Stimulated activated CD4-positive, alpha-beta T cell treated with anti-CD3 and anti-CD28 coated beads, Interleukin-1b, Interleukin-23, amount 100 ng/mL, for 4 hours (primary cell): ENCODE measurements at regions not wholly inside any gene's neighbourhood (a gene's known extent, or its start where the extent isn't known, plus 50 kb on each side); places are given as distances from the start of the nearest gene placed in this dataset.
"Not testable (repeated sequence)": the region's sequence is repeated elsewhere in the genome, so short reads cannot be mapped to it uniquely, and the experiment has no call there.

Experiments
- DNase-seq, 2 donors: peaks; one replicate each; pipeline ENCODE4 v3.0.0-alpha.2; 2020; ENCODE audit warnings: low read depth in 2 of 2

DNA sequence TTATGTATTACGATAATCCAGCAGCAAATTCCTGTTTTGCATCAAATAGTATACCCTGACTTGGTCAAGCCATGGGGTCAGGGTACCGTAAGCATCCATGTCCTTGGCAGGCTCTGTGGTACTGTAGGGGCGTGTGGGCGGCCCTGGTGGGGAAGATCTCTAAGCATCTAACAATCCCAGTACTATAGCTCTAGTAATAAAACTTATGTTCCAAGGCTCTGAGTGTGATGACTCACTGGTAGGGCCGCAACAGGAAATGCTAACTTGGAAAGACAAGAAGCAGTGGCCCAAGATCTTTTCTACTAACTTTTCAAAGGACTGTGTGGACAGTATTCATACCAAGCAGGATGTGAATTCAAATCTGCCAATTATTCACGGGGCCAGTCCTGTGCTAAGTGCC, 63.8 kb downstream of the CLEC18A start:
- not testable (repeated sequence) for DNase-seq

GRCh38 chr16:70016751-70017150, 65.6 kb downstream of the CLEC18A start:
- DNase-seq: not testable (repeated sequence)

GRCh38 chr16:70018254-70018653, 67.1 kb downstream of the CLEC18A start:
- DNase-seq: peak in 1 of 2 donors; percentile 12

DNA sequence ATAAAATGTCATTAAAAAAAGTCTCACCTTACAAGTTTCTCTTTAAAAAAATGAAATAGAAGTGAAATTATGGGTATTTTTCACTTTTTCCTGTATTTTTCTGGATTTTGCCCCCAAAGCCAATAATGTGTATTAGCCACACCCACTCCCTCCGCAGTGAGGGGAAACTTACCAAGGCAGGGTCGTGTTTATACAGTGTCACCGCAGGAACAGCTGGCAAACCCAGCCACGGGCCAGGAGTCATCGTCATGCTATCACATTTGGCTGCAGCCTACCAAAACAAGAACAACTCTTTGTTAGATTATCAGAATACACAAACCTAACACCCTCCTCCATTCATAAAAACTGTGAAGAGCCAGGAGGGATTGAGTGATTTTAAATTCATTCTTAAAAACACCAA, 72.1 kb downstream of the CLEC18A start:
- not testable (repeated sequence) for DNase-seq

DNA sequence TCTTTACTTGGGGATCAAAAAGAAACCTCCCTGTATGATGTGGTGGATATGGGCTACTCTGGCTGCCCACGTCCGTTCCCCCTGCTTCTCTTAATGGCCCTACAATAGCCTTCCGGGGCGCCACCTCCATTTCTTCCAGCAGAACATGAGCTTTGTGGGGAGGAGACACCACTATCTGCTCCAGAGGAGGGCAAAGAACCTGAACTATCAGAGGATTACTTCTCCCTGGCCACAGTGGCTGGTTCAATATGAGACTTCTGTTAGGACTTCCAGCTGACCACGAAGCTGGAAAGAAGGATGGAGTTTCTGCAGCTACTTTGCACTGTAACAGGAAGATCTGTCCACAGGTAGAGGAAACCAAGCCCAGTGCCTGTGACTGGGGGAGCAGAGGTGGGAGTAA, 72.8 kb downstream of the CLEC18A start:
- DNase-seq: not testable (repeated sequence)

DNA sequence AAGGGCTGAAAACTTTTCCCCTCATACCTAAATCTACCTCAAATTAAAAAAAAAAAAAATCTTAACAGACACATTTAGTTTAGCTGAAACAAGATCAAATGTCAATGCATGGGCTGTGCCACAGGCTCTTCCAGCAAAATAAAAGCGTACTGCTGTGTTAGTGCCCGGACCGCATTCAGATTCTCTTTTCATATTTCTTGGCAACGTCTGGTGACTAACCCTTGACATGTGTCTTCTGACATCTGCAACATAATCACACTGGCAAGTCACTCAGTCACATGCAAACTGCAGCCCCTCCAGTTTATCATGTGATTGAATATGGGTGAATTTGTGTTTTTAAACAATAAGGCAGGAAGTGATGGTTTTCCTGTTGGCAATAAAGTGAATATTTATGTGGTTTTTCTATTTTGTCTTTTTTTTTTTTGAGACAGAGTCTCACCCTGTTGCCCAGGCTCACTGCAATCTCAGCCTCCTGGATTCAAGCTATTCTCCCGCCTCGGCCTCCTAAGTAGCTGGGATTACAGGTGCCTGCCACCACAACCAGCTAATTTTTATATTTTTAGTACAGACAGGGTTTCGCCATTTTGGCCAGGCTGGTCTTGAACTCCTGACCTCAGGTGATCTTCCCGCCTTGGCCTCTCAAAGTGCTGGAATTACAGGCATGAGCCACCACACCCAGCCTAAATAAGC, 75.2 kb downstream of the CLEC18A start:
- DNase-seq: peak in 1 of 2 donors; percentile 20

DNA sequence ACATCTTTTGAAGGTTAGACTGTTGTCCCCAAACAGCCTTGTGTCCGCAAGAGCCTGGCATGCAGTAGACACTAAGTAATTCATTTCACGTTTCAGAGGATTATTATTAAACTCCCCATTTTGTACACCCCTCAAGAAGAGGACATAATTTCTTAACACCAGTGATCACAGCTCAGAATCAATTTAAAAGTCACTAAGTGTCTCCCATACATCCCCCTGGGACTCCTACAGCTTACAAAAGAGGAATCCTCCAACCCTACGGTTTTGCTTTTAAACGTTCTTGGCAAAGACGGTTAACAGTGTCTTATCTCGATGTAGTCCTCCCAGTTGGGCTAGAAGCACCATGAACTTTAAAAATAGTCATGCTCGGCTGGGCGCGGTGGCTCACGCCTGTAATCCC, 81.2 kb upstream of the PDPR start:
- not testable (repeated sequence) for DNase-seq

- DNase-seq: not testable (repeated sequence)
These were observed 76.2 kb upstream of the PDPR start for GRCh38 chr16:70037913-70038312.

GRCh38 chr16:70040554-70040953, 73.6 kb upstream of the PDPR start:
- DNase-seq: not testable (repeated sequence)

DNA sequence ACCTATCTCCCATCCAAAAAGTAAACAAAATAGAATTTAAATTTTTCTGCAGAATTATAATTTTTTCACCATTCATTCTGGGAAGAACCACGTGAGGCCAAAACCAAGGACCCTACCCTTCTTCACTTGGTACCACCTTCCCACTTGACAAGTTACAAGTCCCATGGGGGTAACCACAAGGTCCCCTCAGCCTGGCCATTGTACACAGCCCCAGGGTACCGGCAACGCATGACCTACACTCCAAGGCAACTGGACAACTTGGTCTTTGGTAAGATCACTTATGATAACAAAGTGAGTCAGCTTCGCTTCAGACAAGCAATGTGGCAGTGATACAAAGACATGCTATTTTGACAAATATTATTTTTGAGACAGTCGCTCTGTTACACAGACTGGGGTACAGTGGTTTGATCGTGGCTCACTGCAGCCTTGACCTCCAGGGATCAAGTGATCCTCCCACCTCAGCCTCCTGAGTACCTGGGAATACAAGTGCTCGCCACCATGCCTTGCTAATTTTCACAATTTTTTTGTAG, 70.5 kb upstream of the PDPR start:
- DNase-seq: not testable (repeated sequence)

GRCh38 chr16:70046560-70046959, 67.6 kb upstream of the PDPR start:
- not testable (repeated sequence) for DNase-seq

DNA sequence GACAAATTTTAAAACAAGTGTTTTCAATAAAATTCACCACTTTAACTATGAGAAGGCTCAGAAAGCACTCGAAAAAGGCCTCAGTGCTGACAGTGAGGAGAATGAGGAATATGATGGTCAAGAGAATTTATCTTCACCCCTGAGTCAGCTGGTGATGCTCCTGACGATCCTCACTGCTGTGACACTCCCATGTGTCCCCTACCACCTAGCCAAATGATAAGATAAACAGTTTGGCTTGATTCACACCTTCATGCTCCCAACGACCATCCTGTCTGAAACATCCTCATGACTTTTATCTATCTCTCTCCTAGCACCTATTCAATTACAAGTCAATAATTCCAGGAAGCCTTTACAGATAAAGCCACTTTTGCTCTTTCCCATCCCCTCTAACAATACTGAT, 66.0 kb upstream of the PDPR start:
- not testable (repeated sequence) for DNase-seq

DNA sequence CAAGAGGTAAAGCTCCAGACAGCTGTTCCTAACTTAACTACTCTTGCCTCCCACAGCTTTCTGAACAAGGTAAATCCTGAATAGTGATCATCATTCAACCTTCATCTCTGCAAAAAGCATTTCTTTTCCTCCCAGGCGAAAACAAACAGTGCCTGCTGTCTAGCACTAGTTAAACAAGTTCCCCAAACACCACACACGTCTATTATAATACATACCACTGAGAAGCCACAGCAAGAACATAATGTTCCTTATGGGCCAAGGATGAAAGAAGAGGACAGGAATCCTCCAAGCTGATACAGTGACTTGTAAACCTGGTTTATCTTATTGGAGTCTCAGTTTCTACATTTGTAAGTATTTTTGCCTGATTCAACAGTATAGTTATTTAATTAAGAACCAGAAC, 56.1 kb upstream of the PDPR start:
- DNase-seq: not testable (repeated sequence)

- DNase-seq: not testable (repeated sequence)
These were observed 54.7 kb upstream of the PDPR start for GRCh38 chr16:70059429-70059828.

DNA sequence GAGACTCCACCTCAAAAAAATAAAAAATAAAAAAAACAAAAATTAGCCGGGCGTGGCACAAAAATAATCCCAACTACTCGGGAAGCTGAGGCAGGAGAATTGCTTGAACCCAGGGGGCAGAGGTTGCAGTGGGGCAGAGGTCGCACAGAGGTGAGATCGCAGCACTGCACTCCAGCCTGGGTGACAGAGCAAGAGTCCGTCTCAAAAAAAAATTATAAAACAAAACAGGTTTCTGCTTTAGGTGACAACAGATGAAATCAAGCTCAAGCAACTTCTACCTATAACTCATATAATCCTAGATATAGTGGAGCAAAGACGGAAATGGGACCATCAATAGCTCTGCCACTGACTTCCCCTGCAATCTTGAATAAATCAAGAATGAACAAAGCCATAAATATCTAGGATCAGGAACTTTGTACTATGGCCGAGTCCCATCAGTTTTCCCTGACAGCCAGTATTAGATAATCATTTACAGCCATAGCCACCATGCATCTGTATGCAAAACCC, 53.6 kb upstream of the PDPR start:
- DNase-seq: not testable (repeated sequence)

- not testable (repeated sequence) for DNase-seq
These were observed 52.4 kb upstream of the PDPR start for GRCh38 chr16:70061671-70062218.

- not testable (repeated sequence) for DNase-seq
These were observed 51.2 kb upstream of the PDPR start for GRCh38 chr16:70062947-70063346.
